Hepatocyte (in vitro differentiated cells): ENCODE measurements at regions not wholly inside any gene's neighbourhood (a gene's known extent, or its start where the extent isn't known, plus 50 kb on each side); places are given as distances from the start of the nearest gene placed in this dataset.

Experiments
- DNase-seq: peaks from one replicate; pipeline ENCODE4 v3.0.0-alpha.2; 2016; ENCODE audit warnings: low spot score
- H2AFZ ChIP-seq: fragments of 200-600 bp; sonication (generic); 2 replicates; pipeline ENCODE4 v1.6.0; 2016; ENCODE audit warnings: antibody characterized with exemption, mild to moderate bottlenecking
- H3K27ac ChIP-seq: fragments of 200-600 bp; sonication (generic); 2 replicates; pipeline ENCODE4 v1.5.1; 2016; ENCODE audit warnings: mild to moderate bottlenecking
- H3K27me3 ChIP-seq: fragments of 200-600 bp; sonication (generic); 2 replicates; pipeline ENCODE4 v1.6.1; 2016
- H3K36me3 ChIP-seq: fragments of 200-600 bp; sonication (generic); replicated peaks from 2 replicates; pipeline ENCODE4 v1.5.1; 2016; ENCODE audit warnings: low read depth; ENCODE audit not compliant: insufficient read depth
- H3K4me1 ChIP-seq: fragments of 200-600 bp; sonication (generic); 2 replicates; pipeline ENCODE4 v1.5.1; 2016; ENCODE audit warnings: mild to moderate bottlenecking, moderate library complexity; ENCODE audit not compliant: insufficient read depth
- H3K4me2 ChIP-seq: fragments of 200-600 bp; sonication (generic); 2 replicates; pipeline ENCODE4 v1.6.0; 2016
- H3K4me3 ChIP-seq: fragments of 200-600 bp; sonication (generic); 2 replicates; pipeline ENCODE4 v1.5.1; 2016; ENCODE audit warnings: mild to moderate bottlenecking
- H3K79me2 ChIP-seq: fragments of 200-600 bp; sonication (generic); 2 replicates; pipeline ENCODE4 v1.6.0; 2017; ENCODE audit warnings: mild to moderate bottlenecking
- H3K9me2 ChIP-seq: fragments of 200-600 bp; sonication (generic); replicated peaks from 2 replicates; pipeline ENCODE4 v1.6.0; 2017; ENCODE audit warnings: mild to moderate bottlenecking; ENCODE audit not compliant: insufficient read depth
- H3K9me3 ChIP-seq: fragments of 200-600 bp; sonication (generic); 2 replicates; pipeline ENCODE4 v1.5.1; 2016; ENCODE audit warnings: low read depth, mild to moderate bottlenecking
- H4K20me1 ChIP-seq: fragments of 200-600 bp; sonication (generic); 2 replicates; pipeline ENCODE4 v1.6.0; 2016; ENCODE audit warnings: mild to moderate bottlenecking; ENCODE audit not compliant: insufficient read depth, poor library complexity, severe bottlenecking
- CTCF ChIP-seq: fragments of 200-600 bp; sonication (generic); IDR thresholded peaks from 2 replicates; pipeline ENCODE4 v1.5.1; 2016; ENCODE audit warnings: antibody characterized with exemption, mild to moderate bottlenecking; ENCODE audit not compliant: poor library complexity
- EZH2 ChIP-seq: fragments of 200-600 bp; sonication (generic); IDR thresholded peaks from 2 replicates; pipeline ENCODE4 v1.6.1; 2016; ENCODE audit warnings: antibody characterized with exemption, mild to moderate bottlenecking, borderline replicate concordance
- EZH2phosphoT487 ChIP-seq: fragments of 200-600 bp; sonication (generic); IDR thresholded peaks from one replicate; pipeline ENCODE4 v1.6.1; 2018; ENCODE audit warnings: antibody characterized with exemption, mild to moderate bottlenecking, low read depth, moderate library complexity; ENCODE audit not compliant: unreplicated experiment, severe bottlenecking
- WGBS: methylation state at CpG from one replicate; pipeline ENCODE4 v1.1.6; 2016; ENCODE audit warnings: low lambda C conversion rate; ENCODE audit errors: missing lambda C conversion rate; 5-methylcytosine and 5-hydroxymethylcytosine counted together

GRCh38 chr10:90407131-90407530 is 450.7 kb downstream of the HTR7 start:
- no peak overlapping the region for H3K4me2 ChIP-seq
- no peak overlapping the region for H3K4me3 ChIP-seq
- DNase-seq = no peak
- no peaks in the 10 kb centered on the region for H3K9me2 ChIP-seq
- no peaks in the 10 kb centered on the region for H4K20me1 ChIP-seq
- TF ChIP-seq EZH2 (no peak), CTCF (no peak), EZH2phosphoT487 (no peak)
- H3K9me3 ChIP-seq = no peaks in the 10 kb centered on the region
- H3K27me3 ChIP-seq = no peaks in the 10 kb centered on the region
- H3K4me1 ChIP-seq = peaks cover 4% of the 10 kb centered on the region
- H3K79me2 ChIP-seq = no peaks in the 10 kb centered on the region
- no peak overlapping the region for H3K27ac ChIP-seq
- 35% methylated on average over 3 of the region's 3 CpGs for WGBS
- H3K36me3 ChIP-seq = no peaks in the 10 kb centered on the region
- H2AFZ ChIP-seq = no peak overlapping the region

GRCh38 chr10:90407851-90408250 is 450.0 kb downstream of the HTR7 start:
- TF ChIP-seq EZH2 (no peak), EZH2phosphoT487 (no peak), CTCF (no peak)
- no peak for DNase-seq
- WGBS = 60% methylated on average over 2 of the region's 2 CpGs

GRCh38 chr10:90412582-90412981 is 445.3 kb downstream of the HTR7 start:
- H3K79me2 ChIP-seq = no peaks in the 10 kb centered on the region
- H3K27ac ChIP-seq = no peak overlapping the region

More at GRCh38 chr10:90407851-90408250, 450.0 kb downstream of the HTR7 start:
- Histone ChIP-seq H2AFZ (no peak overlapping the region), H3K4me1 (peaks cover 4% of the 10 kb centered on the region), H3K36me3 (no peaks in the 10 kb centered on the region), H3K9me3 (no peaks in the 10 kb centered on the region), H3K9me2 (no peaks in the 10 kb centered on the region), H3K27ac (no peak overlapping the region), H3K27me3 (no peaks in the 10 kb centered on the region), H4K20me1 (no peaks in the 10 kb centered on the region), H3K79me2 (no peaks in the 10 kb centered on the region), H3K4me3 (no peak overlapping the region), H3K4me2 (no peak overlapping the region)

More at GRCh38 chr10:90412582-90412981, 445.3 kb downstream of the HTR7 start:
- no peak overlapping the region for H3K4me3 ChIP-seq
- H2AFZ ChIP-seq = no peak overlapping the region
- H3K9me3 ChIP-seq = no peaks in the 10 kb centered on the region
- H3K36me3 ChIP-seq = no peaks in the 10 kb centered on the region
- TF ChIP-seq EZH2 (no peak), EZH2phosphoT487 (no peak), CTCF (no peak)
- DNase-seq = no peak
- no peaks in the 10 kb centered on the region for H4K20me1 ChIP-seq
- no peak overlapping the region for H3K4me2 ChIP-seq
- H3K27me3 ChIP-seq = no peaks in the 10 kb centered on the region
- H3K4me1 ChIP-seq = peaks cover 5% of the 10 kb centered on the region
- no peaks in the 10 kb centered on the region for H3K9me2 ChIP-seq
